Stomach (tissue), 8 donors: ENCODE measurements at regions not wholly inside any gene's neighbourhood (a gene's known extent, or its start where the extent isn't known, plus 50 kb on each side); places are given as distances from the start of the nearest gene placed in this dataset.
A peak's percentile ranks its signal among the peaks of the same experiment; 100 is the strongest.

Source experiments
- DNase-seq, 2 donors: peaks; one replicate each; pipeline versions ENCODE4 v3.0.0 to v3.0.0-alpha.2; 2013 to 2019
- H3K27ac ChIP-seq, 5 donors: fragments of 200-600 bp in 4 of 5; sonication (generic) in 4 of 5; one replicate each; pipeline ENCODE4 v1.5.1; 2013 to 2019; ENCODE audit warnings: mild to moderate bottlenecking in 1 of 5, moderate library complexity in 1 of 5
- H3K27me3 ChIP-seq, 3 donors: fragments of 200-600 bp; sonication (generic); one replicate each; pipeline ENCODE4 v1.5.1; 2017 to 2019; ENCODE audit warnings: mixed run types in 1 of 3
- H3K36me3 ChIP-seq, 4 donors: fragments of 200-600 bp; sonication (generic); 1 replicate in 3 of 4; 2 replicates in 1 of 4; pipeline ENCODE4 v1.5.1; 2016 to 2019
- H3K4me1 ChIP-seq, 4 donors: fragments of 200-600 bp; sonication (generic); one replicate each; pipeline ENCODE4 v1.5.1; 2016 to 2019
- H3K4me3 ChIP-seq, 4 donors: fragments of 200-600 bp; sonication (generic) in 3 of 4; one replicate each; pipeline ENCODE4 v1.5.1; 2016 to 2019; ENCODE audit warnings: mild to moderate bottlenecking in 1 of 4
- H3K9me3 ChIP-seq, 4 donors: fragments of 200-600 bp; sonication (generic); one replicate each; pipeline ENCODE4 v1.5.1; 2016 to 2019
- CTCF ChIP-seq, 7 experiments: fragments of 450-650 bp in 4 of 7; fragments of 200-600 bp in 3 of 7; sonication (generic) in 3 of 7; IDR thresholded peaks; one replicate each; pipeline ENCODE4 v1.5.1; 2016 to 2019; ENCODE audit warnings: antibody characterized with exemption in 7 of 7, control low read depth in 2 of 7, mild to moderate bottlenecking in 1 of 7
- EP300 ChIP-seq: sonication (generic); formaldehyde crosslinking; IDR thresholded peaks from one replicate; pipeline ENCODE4 v1.6.1; 2017; ENCODE audit warnings: antibody characterized with exemption
- POLR2A ChIP-seq, 4 donors: fragments of 450-650 bp; IDR thresholded peaks; one replicate each; pipeline ENCODE4 v1.6.1; 2016; ENCODE audit warnings: antibody characterized with exemption in 4 of 4, control low read depth in 2 of 4, mild to moderate bottlenecking in 1 of 4, moderate library complexity in 1 of 4
- POLR2AphosphoS5 ChIP-seq, 3 donors: sonication (generic); formaldehyde crosslinking; IDR thresholded peaks; one replicate each; pipeline ENCODE4 v1.6.1; 2016; ENCODE audit warnings: antibody characterized with exemption in 3 of 3
- WGBS, 5 donors: extraction: QIAGEN DNeasy Blood & Tissue Kit in 3 of 5; methylation state at CpG; one replicate each; pipeline versions ENCODE4 v1.1.5 to v1.1.7; 2013 to 2018; 5-methylcytosine and 5-hydroxymethylcytosine counted together
- intact Hi-C: fragments of 100-400 bp; cut with DNase I; formaldehyde crosslinking; loops from one replicate; pipeline ENCODE4 v1.15.1; 2023; ENCODE audit warnings: low total_unique reads
- donor health status: healthy with polysubstance abuse.
- donor health status: Bipolar disorder and iron deficiency.
- donor health status: healthy.

- TF ChIP-seq CTCF (IDR thresholded peaks at IDR 0.05): no peak
- TF ChIP-seq EP300: no peak
- TF ChIP-seq POLR2AphosphoS5 (IDR thresholded peaks at IDR 0.05): no peak
- TF ChIP-seq POLR2A (IDR thresholded peaks at IDR 0.05): no peak
- intact Hi-C loops: no loop called here
- H3K27ac ChIP-seq: no peak overlapping the region
- no peak overlapping the region for H3K4me3 ChIP-seq
- no peaks in the 10 kb centered on the region for H3K9me3 ChIP-seq
- no peaks in the 10 kb centered on the region for H3K36me3 ChIP-seq
- H3K27me3 ChIP-seq: no peaks in the 10 kb centered on the region
- H3K4me1 ChIP-seq: no peaks in the 10 kb centered on the region
- DNase-seq: no peak
Observed at GRCh38 chr7:20475756-20476155, 139.7 kb upstream of the ABCB5 start.

GRCh38 chr7:20477067-20477466, 138.4 kb upstream of the ABCB5 start:
- intact Hi-C loops: no loop called here

GRCh38 chr7:20479706-20480105, 135.8 kb upstream of the ABCB5 start:
- Histone ChIP-seq H3K4me1 (no peaks in the 10 kb centered on the region), H3K36me3 (no peaks in the 10 kb centered on the region), H3K9me3 (no peaks in the 10 kb centered on the region), H3K27ac (no peak overlapping the region), H3K4me3 (no peak overlapping the region), H3K27me3 (no peaks in the 10 kb centered on the region)
- DNase-seq: no peak
- no peak for TF ChIP-seq CTCF (IDR thresholded peaks at IDR 0.05)
- no peak for TF ChIP-seq POLR2AphosphoS5 (IDR thresholded peaks at IDR 0.05)
- TF ChIP-seq POLR2A (IDR thresholded peaks at IDR 0.05): no peak
- intact Hi-C loops: no loop called here

More at GRCh38 chr7:20477067-20477466, 138.4 kb upstream of the ABCB5 start:
- Histone ChIP-seq H3K27me3 (no peaks in the 10 kb centered on the region), H3K9me3 (no peaks in the 10 kb centered on the region), H3K36me3 (no peaks in the 10 kb centered on the region), H3K27ac (no peak overlapping the region), H3K4me1 (no peaks in the 10 kb centered on the region), H3K4me3 (no peak overlapping the region)
- 85 to 96% (median 94%) methylated on average over 1 of the region's 1 CpG for WGBS, 5 donors
- no peak for DNase-seq
- no peak for TF ChIP-seq CTCF (IDR thresholded peaks at IDR 0.05)
- no peak for TF ChIP-seq POLR2A (IDR thresholded peaks at IDR 0.05)
- TF ChIP-seq POLR2AphosphoS5 (IDR thresholded peaks at IDR 0.05): no peak
- no peak for TF ChIP-seq EP300

- TF ChIP-seq CTCF (IDR thresholded peaks at IDR 0.05): no peak
- 82 to 95% (median 91%) methylated on average over 2 of the region's 2 CpGs for WGBS, 5 donors
Observed at GRCh38 chr7:20482071-20482470, 133.4 kb upstream of the ABCB5 start.

GRCh38 chr7:20484356-20484755, 131.1 kb upstream of the ABCB5 start:
- H3K9me3 ChIP-seq: peaks cover 10 to 36% (median 27%) of the 10 kb centered on the region in 4 donors
- peak in 1 of 2 donors; percentile 23 for DNase-seq
- no peak overlapping the region for H3K4me3 ChIP-seq
- WGBS, 5 donors: 4 to 20% (median 5%) methylated on average over 1 of the region's 1 CpG
- no peak for TF ChIP-seq POLR2AphosphoS5 (IDR thresholded peaks at IDR 0.05)
- no peak for TF ChIP-seq POLR2A (IDR thresholded peaks at IDR 0.05)
- no peak for TF ChIP-seq CTCF (IDR thresholded peaks at IDR 0.05)
- intact Hi-C loops: no loop called here
- H3K27ac ChIP-seq: peak overlapping the region in 2 of 5 donors; percentile 26 to 30
- no peaks in the 10 kb centered on the region for H3K4me1 ChIP-seq
- H3K27me3 ChIP-seq: no peaks in the 10 kb centered on the region
- H3K36me3 ChIP-seq: no peaks in the 10 kb centered on the region

More at GRCh38 chr7:20482071-20482470, 133.4 kb upstream of the ABCB5 start:
- Histone ChIP-seq H3K27ac (no peak overlapping the region), H3K9me3 (peaks cover 0 to 13% (median 7%) of the 10 kb centered on the region in 4 donors), H3K36me3 (no peaks in the 10 kb centered on the region), H3K27me3 (no peaks in the 10 kb centered on the region), H3K4me1 (no peaks in the 10 kb centered on the region), H3K4me3 (no peak overlapping the region)
- intact Hi-C loops: no loop called here
- no peak for DNase-seq
